ENCODE measurements at regions not wholly inside any gene's neighbourhood (a gene's known extent, or its start where the extent isn't known, plus 50 kb on each side); places are given as distances from the start of the nearest gene placed in this dataset.
"Not testable (repeated sequence)": the region's sequence is repeated elsewhere in the genome, so short reads cannot be mapped to it uniquely, and the experiment has no call there.

- no peak for DNase-seq
These were observed 522.6 kb upstream of the COX7C start for GRCh38 chr5:86095092-86095491.

GRCh38 chr5:86101966-86102365, 515.8 kb upstream of the COX7C start:
- no peak for DNase-seq

- no peak for DNase-seq
These were observed 508.9 kb upstream of the COX7C start for GRCh38 chr5:86108825-86109224.

- DNase-seq, result no peak
These were observed 505.5 kb upstream of the COX7C start for GRCh38 chr5:86112249-86112648.

DNA sequence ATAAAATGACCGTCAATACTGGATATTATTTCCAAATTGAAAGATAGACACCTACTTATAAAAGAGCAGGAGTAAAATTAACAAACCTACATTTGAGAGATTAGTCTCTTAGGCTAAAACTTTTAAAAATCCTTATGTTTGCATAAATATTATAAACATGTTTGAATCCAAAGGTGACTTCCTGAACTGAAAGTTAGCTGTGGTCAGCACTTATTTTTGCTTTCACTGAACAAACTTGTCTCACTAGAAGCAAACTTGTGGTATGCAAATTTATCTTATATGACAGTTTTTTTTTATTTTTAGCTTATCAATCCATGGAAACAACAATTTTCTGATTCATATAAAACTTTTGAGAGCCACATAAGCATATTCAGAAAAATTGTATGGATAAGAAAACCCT, 502.6 kb upstream of the COX7C start:
- no peak for DNase-seq

DNA sequence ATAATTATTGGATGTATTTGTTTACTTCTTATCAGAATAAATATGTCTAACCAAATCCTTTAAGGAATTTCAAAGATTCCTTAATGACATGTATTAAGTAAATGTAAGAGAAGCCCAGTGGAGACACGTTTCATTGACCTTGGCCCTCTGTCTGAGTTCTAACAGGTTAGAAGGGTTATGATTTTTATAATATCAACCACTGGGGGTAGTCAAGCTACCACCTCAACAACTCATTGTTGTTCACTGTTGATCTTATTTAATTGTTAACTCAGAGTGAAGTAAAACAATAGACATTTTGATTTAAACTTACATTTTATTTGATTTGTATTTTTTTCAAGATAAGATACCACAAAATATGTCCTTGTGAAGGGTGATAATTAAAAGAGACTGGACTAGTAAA, 499.2 kb upstream of the COX7C start:
- DNase-seq, result no peak

GRCh38 chr5:86124333-86124732, 493.4 kb upstream of the COX7C start:
- DNase-seq, result no peak

DNA sequence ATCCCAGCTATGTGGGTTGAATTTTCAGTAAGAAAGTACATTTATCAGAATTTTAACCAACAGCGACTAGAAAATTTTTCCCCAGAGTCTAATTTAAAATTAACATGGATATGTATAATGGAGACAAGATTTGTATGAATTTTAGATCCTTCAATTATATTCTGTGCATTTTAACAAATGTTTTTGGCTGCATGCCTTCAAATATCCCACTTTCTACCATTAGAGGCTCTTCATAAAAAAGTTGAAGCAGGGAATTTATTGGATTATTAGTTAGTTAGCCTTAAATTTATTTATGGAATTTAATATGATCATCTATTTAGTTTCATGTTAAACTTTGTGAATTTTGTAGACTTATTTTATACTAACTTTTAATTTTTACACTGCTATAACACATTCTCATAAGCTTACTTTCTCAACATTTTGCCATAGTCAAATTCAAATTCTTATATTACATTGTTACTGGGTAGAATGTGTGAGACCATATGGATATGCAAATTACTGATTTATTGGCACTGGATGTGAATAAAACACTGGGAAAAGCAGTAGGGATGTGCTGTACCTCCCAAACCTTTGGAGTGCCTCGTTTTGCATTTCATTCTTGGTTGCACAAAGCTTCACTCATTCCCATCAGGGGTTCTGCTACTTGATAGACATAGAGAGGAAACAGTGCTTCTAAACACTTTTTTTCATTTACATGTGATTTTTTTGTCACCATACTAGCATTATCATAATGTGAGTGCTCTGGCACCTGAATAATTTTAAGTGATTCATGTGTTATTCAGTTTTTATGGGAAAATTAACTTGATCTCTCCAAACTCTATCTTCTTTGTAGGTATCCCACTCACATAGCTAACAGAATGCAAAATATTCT, 491.8 kb upstream of the COX7C start:
- no peak for DNase-seq

- DNase-seq, result no peak
These were observed 490.0 kb upstream of the COX7C start for GRCh38 chr5:86127696-86128095.

DNA sequence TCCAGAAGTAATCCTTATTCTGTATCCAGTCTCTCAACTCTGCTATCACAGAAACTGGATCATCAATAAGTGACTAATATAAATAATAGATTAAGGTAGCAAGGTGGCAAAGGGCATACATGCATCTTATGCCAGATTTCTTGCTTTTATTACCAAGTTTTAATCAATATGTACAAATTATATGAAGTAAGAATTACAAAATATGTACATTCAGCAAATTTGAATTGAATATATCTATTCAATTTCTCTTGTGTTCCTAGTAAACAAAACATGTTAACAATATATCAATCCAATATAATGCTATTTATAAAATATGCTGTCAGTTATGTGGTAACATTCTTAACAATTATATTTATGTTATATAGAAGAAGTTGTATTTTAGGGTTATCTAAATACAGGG, 488.7 kb upstream of the COX7C start:
- DNase-seq, result no peak

- DNase-seq, result no peak
These were observed 480.4 kb upstream of the COX7C start for GRCh38 chr5:86137297-86137696.

GRCh38 chr5:86143837-86144236, 473.9 kb upstream of the COX7C start:
- no peak for DNase-seq

GRCh38 chr5:86152988-86153560, 464.7 kb upstream of the COX7C start:
- no peak for DNase-seq

- no peak for DNase-seq
These were observed 461.9 kb upstream of the COX7C start for GRCh38 chr5:86155796-86156195.

DNA sequence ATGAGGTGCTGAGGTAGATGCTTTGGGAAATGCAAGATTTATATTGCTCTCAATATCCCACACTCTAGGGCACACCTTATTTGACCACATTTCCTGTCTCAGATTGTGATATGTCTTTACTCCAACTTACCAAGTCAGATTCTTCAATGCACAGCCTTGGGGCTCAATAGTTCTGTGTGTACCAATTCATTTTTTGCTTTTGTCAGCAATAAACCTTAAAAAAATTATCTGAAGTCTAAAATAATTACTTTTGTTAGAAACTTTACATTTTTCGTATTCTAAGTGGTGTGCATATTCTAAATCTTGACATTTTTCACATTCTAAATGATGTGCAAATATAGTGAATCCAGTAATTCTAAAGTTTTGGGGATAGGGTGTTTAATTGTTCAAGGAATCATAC, 447.5 kb upstream of the COX7C start:
- DNase-seq, result no peak

DNA sequence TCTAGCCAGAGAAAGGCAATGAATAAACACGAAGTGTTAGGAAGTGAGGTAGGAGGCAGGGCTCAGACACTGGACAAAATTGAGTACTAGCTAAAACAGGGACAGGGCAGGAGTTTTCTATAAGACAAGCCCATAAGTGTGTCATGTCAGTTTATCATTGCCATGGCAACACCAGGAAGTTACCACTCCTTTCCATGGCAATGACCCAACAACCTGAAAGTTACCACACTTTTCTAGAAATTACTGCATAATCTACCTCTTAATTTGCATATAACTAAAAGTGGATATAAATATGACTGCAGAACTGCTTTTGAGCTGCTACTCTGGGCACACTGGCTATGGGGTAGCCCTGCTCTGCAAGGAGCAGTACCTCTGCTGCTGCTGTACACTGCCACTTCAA, 442.5 kb upstream of the COX7C start:
- no peak for DNase-seq

DNA sequence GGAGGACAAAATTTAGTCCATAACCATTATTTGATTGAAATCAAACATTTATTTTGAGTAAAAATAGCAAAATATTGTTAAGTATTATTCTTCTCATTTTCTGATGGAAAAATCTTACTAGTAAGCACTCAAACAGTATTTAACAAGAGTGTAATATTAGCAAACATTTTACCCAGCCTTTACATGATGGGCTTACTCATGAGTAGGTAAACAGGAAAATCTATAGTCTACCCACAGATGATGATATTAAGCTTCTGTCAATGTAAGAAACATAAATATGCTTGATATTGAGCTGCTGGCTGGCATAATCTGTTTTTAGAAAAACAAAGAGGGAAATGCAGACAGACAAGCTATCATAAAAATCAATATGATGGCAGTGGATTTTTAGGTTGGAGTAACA, 418.5 kb upstream of the COX7C start:
- DNase-seq, result no peak

DNA sequence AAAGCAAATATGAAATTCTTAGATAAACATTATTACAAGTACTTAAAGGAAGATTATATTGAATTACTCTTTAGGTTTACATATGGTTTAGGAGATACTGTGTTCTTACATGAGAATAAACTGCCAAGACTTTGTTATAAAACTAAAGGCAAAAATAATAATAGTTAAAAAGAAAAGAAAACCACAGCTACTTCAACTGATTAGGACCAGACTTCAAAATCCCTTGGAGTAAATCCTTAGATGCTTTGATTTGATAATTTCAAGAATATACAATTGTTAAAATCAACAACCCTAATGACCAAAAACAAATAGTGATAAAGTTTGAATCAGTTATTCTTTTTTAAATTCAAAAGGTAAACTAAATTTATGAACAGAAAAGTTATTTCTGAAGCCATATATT, 389.6 kb upstream of the COX7C start:
- no peak for DNase-seq

DNA sequence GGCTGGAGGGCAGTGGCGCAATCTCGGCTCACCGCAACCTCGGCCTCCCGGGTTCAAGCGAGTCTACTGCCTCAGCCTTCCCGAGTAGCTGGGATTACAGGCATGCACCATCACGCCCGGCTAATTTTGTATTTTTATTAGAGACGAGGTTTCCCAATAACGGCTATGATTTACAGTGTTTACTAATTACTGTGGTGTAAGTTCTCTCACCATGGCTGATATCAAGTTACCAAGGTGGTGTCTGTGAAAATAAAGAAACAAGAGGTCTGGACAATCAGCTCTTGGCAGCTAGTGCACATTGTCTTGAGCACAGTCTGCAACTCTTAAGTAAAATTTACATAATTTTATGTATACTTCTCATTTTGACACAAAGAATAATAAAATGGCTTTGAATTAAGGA, 385.5 kb upstream of the COX7C start:
- no peak for DNase-seq

- DNase-seq, result no peak
These were observed 373.6 kb upstream of the COX7C start for GRCh38 chr5:86244153-86244552.

DNA sequence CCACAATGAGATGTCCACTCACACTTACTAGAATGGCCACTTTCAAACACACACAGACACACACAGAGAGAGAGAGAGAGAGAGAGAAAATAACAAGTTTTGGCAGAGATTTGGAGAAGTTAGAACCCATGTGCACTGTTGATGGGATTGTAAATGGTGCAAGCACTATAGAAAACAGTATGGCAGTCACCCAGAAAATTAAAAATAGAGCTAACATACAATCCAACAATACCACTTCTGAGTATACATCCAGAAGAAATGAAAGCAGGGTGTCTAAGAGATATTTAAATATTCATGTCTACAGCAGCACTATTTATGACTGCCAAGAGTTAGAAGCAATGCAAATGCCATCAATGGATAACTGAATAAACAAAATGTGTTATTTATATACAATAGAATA, 359.9 kb upstream of the COX7C start:
- DNase-seq, result no peak

GRCh38 chr5:86284400-86285190, 333.1 kb upstream of the COX7C start:
- not testable (repeated sequence) for DNase-seq

DNA sequence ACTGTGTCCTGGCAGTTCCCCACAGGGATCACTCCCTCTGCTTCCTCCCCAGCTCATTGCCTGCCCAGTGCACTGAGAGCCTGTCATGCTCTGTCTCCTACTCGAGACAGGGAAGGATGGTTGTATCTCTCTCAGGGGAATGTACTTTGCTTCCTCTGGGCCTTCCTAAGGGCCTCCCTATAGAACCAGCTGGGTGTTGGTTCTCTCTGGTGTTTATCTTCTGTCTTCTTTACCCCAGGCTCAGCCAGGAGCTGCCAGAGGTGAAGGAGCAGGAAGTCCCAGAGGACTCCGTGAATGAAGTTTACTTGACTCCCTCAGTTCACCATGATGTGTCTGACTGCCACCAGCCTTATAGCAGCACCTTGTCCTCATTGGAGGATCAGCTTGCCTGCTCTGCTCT, 330.3 kb upstream of the COX7C start:
- not testable (repeated sequence) for DNase-seq

DNA sequence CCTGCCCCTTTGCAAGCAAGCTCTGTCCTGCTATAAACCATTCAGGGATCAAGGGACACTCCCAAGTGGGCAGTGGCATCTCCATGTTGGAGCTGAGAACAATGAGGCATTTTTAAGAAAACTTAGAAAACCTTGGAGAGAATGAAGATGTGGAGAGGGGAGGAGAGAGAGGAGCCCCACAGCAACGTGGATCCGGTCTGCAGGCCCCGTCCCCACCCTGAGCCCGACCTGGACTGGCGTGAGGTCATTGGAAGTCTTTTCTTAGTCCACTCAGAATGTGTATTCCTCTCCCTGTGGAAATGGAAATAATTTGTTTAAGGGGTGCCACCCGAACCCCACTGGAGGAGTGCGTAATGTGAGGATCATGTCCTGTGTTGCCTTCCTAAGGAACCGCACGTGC, 328.0 kb upstream of the COX7C start:
- not testable (repeated sequence) for DNase-seq

Measured in suppressor macrophage treated with lipopolysaccharide for 1 hour (primary cell).